Activated T-helper 1 cell treated with Interleukin-2 at 50 U/mL for 16 hours (primary cell): ENCODE measurements at regions not wholly inside any gene's neighbourhood (a gene's known extent, or its start where the extent isn't known, plus 50 kb on each side); places are given as distances from the start of the nearest gene placed in this dataset.

Experiments
- DNase-seq: peaks from one replicate; pipeline ENCODE4 v3.0.0-alpha.2; 2020; ENCODE audit warnings: low read depth

DNA sequence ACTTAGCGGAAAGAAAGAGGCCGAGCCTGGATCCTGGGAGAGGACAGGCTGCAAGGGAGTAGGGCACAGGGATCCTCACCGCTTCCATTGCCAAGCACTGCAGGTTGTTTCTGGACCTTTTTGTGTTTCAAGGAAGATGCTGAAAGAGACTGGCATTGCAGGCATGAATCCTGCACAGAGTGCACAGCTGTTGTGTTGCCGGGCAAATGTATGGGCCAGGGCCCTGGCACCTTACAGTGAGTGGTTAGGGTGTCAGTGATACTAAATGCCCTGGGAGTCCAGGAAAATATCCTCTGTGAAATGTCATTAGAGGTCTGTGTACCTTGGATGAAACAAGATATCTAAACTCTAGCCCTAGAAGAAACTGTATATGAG, 145.5 kb upstream of the FGGY start:
- DNase-seq: no peak

- no peak for DNase-seq
Observed at GRCh38 chr1:59151860-59152259, 145.0 kb upstream of the FGGY start.

DNA sequence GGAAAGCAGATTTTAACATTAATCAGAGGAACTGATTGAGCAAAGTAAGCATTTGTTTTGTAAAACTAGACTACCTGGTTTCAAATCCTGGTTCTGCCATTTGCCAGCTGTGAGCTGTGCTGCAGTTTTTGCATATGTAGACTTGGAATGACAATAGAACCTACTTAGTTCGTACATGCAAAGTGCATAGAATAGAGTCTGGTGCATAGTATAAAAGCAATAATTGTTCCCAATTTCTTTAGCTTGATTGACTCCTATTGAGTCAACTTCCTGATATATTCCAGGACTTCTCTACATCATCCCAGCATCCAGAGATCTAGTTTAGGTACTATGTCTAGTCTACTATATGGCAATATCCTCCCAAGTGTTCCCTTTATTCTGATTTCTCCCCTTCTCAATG, 144.4 kb upstream of the FGGY start:
- DNase-seq: no peak

- DNase-seq: no peak
Observed at GRCh38 chr1:59154401-59154800, 142.5 kb upstream of the FGGY start.

GRCh38 chr1:59155351-59155750, 141.5 kb upstream of the FGGY start:
- DNase-seq: no peak

DNA sequence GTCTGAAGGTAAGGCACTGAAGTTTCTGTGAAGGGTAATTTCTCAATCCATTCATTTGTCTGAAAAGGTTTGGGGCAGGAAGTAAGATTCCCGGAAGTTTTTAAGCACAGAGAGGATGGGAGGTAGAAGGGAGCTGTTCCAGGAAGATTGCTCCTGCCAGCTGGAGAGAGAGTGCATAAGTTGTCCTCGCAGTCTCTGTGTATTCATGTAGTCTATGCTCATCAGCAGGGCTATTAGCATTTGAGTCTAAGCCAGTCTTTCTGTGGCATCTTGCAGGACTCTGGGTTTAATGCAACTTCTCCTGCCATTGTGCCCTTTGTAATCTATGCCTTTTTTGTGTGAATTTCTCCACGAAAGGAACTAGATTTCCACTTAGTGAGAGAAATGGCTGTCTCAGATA, 140.8 kb upstream of the FGGY start:
- DNase-seq: no peak

- no peak for DNase-seq
Observed at GRCh38 chr1:59156526-59157199, 140.2 kb upstream of the FGGY start.

DNA sequence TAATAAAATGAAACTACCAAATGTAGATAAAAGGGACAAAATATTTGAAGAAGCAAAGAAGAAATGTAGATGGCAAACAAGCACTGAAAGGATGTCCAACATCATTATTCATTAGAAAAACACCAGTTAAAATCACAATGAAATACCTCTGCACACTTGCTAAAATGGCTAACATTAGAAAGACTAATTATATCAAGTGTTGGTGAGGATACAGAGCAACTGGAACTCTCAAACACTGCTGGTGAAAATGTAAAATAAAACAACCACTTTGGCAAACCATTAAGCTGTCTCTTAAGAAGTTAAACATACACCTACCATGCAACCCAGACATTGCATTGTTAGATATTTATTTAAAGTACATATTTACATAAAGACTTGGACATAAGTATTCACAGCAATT, 138.6 kb upstream of the FGGY start:
- no peak for DNase-seq

GRCh38 chr1:59159557-59160203, 137.2 kb upstream of the FGGY start:
- no peak for DNase-seq

DNA sequence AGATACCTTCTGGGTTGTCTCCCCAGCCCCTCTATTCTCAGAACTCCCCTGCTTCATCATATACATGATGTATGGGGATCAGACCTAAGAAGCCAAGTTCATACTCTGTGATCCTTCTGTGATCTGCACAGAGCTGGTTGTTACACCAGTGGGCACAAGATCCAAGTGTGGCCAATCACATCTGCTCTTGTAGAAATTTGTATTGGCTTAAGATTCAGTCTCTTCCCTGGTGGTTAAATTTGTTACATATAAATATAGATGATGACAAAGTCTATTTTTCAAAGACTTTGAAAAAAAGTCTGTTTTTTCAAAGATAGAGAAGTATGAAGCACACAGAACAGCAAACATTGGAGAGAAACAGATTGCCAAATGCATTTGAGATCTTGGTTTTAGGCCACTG, 135.8 kb upstream of the FGGY start:
- no peak for DNase-seq

GRCh38 chr1:59162665-59163064, 134.2 kb upstream of the FGGY start:
- DNase-seq: no peak

- DNase-seq: no peak
Observed at GRCh38 chr1:59163268-59164092, 133.4 kb upstream of the FGGY start.

DNA sequence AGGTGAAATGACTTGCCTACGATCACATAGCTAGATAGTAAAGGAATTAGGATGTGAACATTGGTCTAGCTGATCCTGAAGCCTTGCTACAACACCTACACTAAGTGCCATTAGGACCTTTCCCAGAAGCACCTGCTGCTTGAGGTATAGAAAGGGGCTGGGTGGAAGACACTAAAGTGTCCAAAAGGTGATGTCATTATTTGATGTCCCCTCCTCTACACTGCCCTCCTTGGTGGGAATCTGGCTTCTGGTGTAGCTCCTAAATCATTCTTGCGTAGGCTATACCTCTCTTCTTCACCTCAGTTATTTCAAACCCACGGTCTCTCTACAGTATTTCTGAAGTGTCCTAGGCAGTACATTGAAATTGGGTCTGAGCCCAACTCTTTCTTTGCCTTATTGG, 132.5 kb upstream of the FGGY start:
- no peak for DNase-seq

GRCh38 chr1:59165353-59165752, 131.5 kb upstream of the FGGY start:
- DNase-seq: no peak

DNA sequence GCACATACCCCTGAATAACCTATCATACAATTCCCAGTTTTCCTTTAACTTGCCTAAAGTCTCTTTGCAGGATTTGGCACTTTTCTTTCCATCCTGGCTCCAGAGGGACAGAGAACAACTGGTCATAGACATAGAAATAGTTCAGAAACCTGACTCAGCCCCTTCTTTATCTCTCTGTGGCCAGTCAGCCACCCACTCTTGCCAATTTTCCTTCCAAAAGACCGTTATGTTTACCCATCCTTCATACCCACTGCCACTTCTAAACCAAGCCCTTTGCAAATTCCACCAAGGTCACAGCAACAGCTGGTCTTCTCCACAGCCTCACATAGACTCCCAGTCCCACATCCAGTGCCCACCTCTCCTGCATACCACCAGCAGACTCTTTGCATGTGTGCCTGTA, 127.2 kb upstream of the FGGY start:
- no peak for DNase-seq

DNA sequence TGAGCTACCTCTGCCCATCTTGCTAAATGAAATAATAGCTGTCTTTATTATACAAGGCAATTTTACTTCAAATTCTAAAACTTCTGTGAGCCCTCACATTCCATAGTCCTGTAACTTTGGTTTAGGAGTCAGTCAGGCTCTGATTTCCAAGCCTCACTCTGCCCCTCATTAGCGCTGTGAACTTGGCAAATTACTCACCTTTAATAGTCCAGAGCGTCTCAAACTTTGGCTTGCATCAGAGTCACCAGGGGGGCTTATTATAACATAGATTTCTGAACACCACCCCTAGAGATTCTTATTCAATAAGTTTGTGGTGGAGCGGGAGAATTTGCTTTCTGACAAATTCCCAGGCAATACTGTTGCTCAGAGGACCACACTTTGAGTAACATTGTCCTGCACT, 126.2 kb upstream of the FGGY start:
- no peak for DNase-seq

- no peak for DNase-seq
Observed at GRCh38 chr1:59171788-59172187, 125.1 kb upstream of the FGGY start.

- no peak for DNase-seq
Observed at GRCh38 chr1:59172693-59173092, 124.2 kb upstream of the FGGY start.

- no peak for DNase-seq
Observed at GRCh38 chr1:59173721-59174120, 123.2 kb upstream of the FGGY start.

DNA sequence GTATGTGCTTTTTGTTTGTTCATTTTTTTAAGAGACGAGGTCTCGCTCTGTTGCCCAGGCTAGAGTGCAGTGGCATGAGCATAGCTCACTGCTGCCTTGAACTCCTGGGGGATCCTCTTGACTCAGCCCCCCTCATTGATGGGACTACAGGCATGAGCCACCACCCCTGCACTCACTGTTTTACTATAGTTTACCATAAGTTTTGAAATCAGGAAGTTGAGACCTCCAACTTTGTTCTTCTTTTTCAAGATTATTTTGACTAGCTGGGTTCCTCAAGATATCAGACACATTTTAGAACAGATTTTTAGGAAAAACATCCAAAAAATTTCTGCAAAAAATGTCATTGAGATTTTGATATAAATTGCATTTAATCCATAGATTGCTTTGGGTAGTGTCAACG, 120.4 kb upstream of the FGGY start:
- no peak for DNase-seq

DNA sequence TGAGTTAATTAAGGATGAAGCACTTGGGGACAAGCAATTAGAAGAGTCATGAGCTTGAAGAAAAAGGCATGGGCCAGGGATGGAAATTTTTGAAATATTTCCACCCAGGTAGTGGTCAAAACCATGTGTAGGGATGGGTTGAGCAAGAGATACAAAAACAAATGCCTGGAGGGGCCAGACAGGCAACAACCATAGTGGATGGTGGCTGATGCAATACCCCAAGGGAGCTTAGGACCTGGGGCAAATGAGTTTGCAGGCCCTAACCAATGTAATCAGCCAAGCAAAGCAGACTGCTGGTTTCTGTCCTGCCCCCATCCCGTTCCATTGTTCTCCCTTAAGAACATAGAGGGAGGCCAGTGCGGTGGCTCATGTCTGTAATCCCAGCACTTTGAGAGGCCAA, 119.1 kb upstream of the FGGY start:
- DNase-seq: no peak

GRCh38 chr1:59178339-59179187, 118.3 kb upstream of the FGGY start:
- DNase-seq: no peak
